ENCODE measurements at regions not wholly inside any gene's neighbourhood (a gene's known extent, or its start where the extent isn't known, plus 50 kb on each side); places are given as distances from the start of the nearest gene placed in this dataset.

DNA sequence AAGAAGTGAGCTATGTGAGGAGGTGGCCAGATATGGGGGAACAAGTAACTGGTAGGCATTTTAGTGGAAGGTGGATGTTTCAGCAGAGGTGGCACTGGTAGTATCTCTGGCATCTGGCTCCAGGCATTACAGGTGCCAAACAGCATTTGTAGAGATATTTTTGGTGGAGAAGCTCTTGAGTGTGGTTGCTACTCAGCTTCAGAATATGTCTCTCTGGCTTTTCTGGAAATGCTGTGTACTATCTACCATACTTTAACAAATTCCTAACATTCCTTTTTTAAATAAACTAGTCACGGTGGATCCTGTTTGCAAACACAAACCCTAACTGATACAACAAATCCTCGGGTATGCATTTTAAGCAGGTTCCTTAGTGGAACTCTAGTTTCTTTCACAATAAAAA, 128.0 kb downstream of the BARX2 start:
- Histone ChIP-seq H3K36me3 (no peaks in the 10 kb centered on the region), H3K4me1 (no peaks in the 10 kb centered on the region), H3K9ac (ENCODE audit: low read depth in 2 of 2, low read length in 2 of 2) (no peak overlapping the region), H3K27ac (no peak overlapping the region), H3K27me3 (no peaks in the 10 kb centered on the region), H3K9me3 (no peaks in the 10 kb centered on the region), H3K4me3 (no peak overlapping the region)
- intact Hi-C loops (cut with DNase I): no loop called here
- no peak for DNase-seq
- TF ChIP-seq, protein P1, sequence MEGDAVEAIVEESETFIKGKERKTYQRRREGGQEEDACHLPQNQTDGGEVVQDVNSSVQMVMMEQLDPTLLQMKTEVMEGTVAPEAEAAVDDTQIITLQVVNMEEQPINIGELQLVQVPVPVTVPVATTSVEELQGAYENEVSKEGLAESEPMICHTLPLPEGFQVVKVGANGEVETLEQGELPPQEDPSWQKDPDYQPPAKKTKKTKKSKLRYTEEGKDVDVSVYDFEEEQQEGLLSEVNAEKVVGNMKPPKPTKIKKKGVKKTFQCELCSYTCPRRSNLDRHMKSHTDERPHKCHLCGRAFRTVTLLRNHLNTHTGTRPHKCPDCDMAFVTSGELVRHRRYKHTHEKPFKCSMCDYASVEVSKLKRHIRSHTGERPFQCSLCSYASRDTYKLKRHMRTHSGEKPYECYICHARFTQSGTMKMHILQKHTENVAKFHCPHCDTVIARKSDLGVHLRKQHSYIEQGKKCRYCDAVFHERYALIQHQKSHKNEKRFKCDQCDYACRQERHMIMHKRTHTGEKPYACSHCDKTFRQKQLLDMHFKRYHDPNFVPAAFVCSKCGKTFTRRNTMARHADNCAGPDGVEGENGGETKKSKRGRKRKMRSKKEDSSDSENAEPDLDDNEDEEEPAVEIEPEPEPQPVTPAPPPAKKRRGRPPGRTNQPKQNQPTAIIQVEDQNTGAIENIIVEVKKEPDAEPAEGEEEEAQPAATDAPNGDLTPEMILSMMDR (IDR thresholded peaks at IDR 0.05): no peak

DNA sequence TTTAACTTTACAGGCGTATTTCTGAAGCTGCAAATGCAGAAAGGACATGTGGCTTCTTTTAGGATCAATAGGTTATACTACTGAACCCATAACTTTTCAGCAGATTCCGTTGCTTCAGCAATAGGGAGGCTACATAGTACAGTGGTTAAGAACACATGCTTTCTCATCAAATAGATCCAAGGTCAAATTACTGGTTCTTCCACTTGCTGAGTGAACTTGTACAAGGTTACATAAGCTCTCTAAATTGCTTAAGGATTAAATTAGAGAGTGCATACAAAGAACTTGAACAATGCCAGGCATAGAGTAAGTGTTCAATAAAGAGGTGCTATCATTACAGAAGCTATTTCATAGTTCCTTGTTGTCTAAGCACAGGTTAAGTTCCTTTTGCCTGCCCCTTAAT, 129.6 kb downstream of the BARX2 start:
- Histone ChIP-seq H3K4me3 (no peak overlapping the region), H3K27ac (no peak overlapping the region), H3K27me3 (no peaks in the 10 kb centered on the region), H3K9ac (ENCODE audit: low read depth in 2 of 2, low read length in 2 of 2) (no peak overlapping the region), H3K4me1 (no peaks in the 10 kb centered on the region), H3K36me3 (no peaks in the 10 kb centered on the region), H3K9me3 (no peaks in the 10 kb centered on the region)
- intact Hi-C loops (cut with DNase I): no loop called here
- DNase-seq: no peak
- TF ChIP-seq, protein P1 (IDR thresholded peaks at IDR 0.05): no peak

DNA sequence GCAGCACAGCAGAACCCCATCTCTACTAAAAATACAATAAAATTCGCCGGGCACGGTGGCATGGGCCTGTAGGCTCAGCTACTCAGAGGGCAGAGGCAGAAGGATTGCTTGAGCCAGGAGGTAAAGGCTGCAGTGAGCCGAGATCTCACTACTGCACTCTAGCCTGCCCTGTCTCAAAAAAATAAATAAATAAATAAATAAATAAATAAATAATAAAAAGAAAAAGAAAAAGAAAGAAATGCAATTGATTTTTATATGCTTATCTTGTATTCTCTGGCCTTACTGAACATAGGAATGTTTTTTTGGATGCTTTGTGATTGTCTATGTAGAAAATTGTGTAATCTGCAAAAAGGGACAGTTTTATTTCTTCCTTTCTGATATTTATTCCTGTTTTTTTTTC, 132.5 kb downstream of the BARX2 start:
- DNase-seq: no peak
- no peak overlapping the region for H3K9ac ChIP-seq (ENCODE audit: low read depth in 2 of 2, low read length in 2 of 2)
- intact Hi-C loops (cut with DNase I): no loop called here
- H3K4me3 ChIP-seq: no peak overlapping the region
- TF ChIP-seq, protein P1 (IDR thresholded peaks at IDR 0.05): no peak
- H3K9me3 ChIP-seq: no peaks in the 10 kb centered on the region
- no peak overlapping the region for H3K27ac ChIP-seq
- no peaks in the 10 kb centered on the region for H3K4me1 ChIP-seq
- no peaks in the 10 kb centered on the region for H3K27me3 ChIP-seq
- no peaks in the 10 kb centered on the region for H3K36me3 ChIP-seq

DNA sequence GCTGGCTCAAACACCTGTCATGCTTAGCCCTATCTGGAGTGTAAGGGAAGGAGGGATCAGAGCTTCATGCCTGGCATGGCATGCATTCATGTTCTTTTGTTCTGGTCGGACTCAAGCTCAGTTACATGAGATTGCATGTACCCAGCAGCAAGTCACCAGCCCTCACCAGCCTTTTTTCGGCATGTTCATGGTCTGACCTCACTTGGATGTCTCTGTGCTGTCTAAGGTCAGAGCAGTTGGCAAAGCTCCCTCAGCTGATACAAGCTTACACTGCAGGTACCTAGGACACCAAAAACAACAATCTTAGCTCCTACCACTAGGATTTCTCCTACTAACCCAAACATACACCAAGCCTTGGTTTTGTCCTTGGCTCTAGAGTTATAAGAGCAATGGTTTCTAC, 152.6 kb downstream of the BARX2 start:
- Histone ChIP-seq H3K27ac (no peak overlapping the region), H3K27me3 (no peaks in the 10 kb centered on the region), H3K4me3 (no peak overlapping the region), H3K9ac (ENCODE audit: low read depth in 2 of 2, low read length in 2 of 2) (no peak overlapping the region), H3K9me3 (no peaks in the 10 kb centered on the region), H3K4me1 (no peaks in the 10 kb centered on the region), H3K36me3 (no peaks in the 10 kb centered on the region)
- TF ChIP-seq, protein P1 (IDR thresholded peaks at IDR 0.05): no peak
- DNase-seq: no peak
- intact Hi-C loops (cut with DNase I): no loop called here

DNA sequence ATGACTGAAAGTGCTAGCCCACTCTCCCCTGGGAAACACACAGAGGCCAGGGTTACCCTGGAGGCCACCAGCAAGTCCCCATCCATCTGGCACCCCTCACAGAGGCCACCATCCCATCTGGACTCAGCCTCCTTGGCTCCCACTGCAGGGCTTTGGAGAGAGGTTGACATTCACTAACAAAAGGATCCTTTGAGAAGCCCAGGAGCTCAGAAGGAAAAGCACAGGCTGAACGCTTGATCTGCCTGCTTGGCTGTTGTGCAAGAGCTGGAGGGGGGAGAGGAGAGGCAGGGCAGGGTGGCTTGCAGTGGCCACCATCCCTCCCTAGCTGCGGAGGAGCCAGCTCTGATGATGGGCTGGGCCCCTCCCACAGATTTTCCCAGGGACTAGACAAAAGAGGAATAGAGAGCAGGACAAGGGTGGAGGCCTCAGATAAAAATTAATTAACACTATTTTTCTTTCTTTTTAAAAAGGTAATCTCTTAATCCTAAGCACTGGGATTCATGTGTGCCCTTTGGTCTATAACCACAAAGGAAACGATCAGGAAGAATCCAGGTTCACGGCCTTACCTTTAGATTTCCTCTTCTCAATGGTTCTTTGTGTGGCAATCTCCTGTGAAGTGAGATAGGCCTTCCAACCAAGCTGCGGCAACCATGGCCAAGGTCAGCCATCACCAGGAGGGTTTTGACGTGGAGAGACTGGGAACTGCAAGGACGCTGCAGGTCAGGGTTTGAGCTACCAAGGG, 154.7 kb downstream of the BARX2 start:
- no peak for DNase-seq
- no peaks in the 10 kb centered on the region for H3K9me3 ChIP-seq
- no peaks in the 10 kb centered on the region for H3K27me3 ChIP-seq
- no peak overlapping the region for H3K9ac ChIP-seq (ENCODE audit: low read depth in 2 of 2, low read length in 2 of 2)
- TF ChIP-seq, protein P1 (IDR thresholded peaks at IDR 0.05): no peak
- H3K4me3 ChIP-seq: no peak overlapping the region
- no peaks in the 10 kb centered on the region for H3K36me3 ChIP-seq
- no peaks in the 10 kb centered on the region for H3K4me1 ChIP-seq
- H3K27ac ChIP-seq: no peak overlapping the region
- intact Hi-C loops (cut with DNase I): no loop called here

Measured in colonic mucosa (tissue), 4 donors.